Dedifferentiated amniotic fluid mesenchymal stem cell (primary cell): ENCODE measurements at regions not wholly inside any gene's neighbourhood (a gene's known extent, or its start where the extent isn't known, plus 50 kb on each side); places are given as distances from the start of the nearest gene placed in this dataset.

Experiments used
- DNase-seq: peaks from one replicate; pipeline ENCODE4 v3.0.0-alpha.2; 2016; ENCODE audit errors: extremely low spot score

DNA sequence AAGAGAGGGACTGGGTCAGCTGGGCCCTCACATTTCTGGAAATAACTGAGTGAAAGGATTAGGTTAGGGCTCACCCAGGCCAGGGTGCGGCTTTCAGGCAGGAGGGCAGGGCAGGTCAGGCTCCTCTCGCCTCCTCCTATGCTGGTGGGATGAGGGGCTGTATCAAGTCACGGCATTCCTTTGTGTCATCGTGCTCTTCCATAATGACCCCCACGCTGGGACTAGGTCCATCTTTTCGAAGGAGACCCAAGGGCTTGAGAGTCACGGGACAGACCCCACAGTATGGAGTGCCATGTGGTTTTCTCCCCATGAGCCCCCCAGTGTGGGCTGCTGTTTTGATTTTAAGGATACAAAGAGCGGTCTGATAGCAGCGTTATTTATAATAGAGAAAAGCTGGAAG is 137.8 kb upstream of the COPS8 start:
- no peak for DNase-seq

DNA sequence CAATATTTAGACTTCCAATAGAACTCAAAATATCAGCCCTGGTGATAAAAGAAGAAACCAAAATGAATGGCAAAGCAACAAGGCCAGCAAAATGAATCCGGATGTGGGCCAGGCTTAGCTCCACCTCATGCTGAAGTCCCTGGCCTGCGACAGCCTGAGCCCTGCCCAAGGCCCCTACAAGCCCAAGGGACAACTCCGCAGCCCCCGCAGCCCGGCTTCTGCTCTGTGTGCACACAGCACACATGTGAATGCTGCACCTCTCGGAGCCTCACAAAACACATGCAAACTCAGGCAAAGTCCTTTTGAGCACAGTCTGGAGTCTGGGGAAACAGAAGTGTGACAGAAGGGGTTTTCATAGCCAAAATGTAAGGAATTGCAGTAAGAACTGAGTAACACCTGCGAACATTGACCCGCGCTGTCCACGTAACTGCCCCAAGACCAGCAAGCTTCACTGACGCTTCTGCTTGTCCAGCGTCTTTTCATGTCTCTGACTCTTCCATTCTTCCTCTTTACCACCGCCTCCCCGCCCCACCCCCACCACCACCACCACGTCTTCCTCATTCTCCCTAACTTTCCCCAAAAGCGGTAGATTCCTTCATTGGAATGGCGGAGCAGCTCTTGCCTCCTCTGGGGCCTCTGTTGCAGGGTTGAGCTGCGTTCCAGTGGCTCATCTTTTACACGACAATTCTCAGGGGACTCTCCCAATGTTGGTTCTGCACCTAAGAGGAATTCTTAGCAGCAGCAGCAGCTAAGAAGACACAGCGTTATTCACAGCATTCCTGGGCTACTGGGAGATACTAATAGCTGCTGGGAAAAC is 136.4 kb upstream of the COPS8 start:
- DNase-seq = no peak

DNA sequence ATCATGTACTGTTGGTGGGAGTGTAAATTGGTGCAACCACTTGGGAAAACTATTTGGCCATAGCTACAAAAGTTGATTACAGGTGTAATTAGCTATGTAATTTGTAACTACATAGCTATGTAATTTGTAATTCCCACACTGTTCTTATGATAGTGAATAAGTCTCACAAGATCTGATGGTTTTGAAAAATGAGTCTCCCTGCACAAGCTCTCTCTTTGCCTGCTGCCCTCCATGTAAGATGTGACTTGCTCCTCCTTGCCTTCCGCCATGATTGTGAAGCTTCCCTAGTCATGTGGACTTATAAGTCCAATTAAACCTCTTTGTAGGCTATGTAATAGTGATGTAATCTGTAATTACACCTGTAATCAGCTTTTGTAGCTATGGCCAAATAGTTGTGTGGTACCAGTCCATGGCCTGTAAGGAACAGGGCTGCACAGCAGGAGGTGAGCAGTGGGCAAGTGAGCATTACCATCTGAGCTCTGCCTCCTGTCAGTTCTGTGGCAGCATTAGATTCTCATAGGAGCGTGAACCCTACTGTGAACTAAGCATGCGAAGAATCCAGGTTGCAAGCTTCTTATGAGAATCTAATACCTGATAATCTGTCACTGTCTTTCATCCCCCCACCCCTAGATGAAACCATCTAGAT is 133.7 kb upstream of the COPS8 start:
- DNase-seq = no peak

DNA sequence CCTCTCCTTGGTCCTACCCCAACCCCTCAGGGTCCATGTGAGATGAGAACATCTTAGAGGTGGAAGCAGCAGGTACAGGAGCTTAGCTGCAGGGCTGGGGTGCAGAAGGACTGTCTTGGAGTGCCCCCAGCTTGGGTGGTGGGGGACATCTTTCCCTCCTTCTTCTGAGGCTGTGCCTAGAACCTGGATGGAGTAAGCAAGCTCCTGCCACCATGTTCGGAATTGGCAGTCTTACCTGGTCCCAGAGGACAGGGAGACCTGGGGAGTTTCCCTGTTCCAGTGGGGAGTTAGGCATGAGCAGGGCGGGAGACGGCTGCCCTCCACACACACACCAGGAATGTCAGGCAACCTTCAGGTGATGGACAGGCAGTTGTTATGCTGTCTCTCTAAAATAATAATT is 131.0 kb upstream of the COPS8 start:
- no peak for DNase-seq

GRCh38 chr2:236955521-236956030 is 130.1 kb upstream of the COPS8 start:
- DNase-seq = no peak

GRCh38 chr2:236956031-236956618 is 129.6 kb upstream of the COPS8 start:
- DNase-seq = no peak

- no peak for DNase-seq
Observed at GRCh38 chr2:236956641-236957040, 129.0 kb upstream of the COPS8 start.

GRCh38 chr2:236959036-236959435 is 126.7 kb upstream of the COPS8 start:
- DNase-seq = no peak

DNA sequence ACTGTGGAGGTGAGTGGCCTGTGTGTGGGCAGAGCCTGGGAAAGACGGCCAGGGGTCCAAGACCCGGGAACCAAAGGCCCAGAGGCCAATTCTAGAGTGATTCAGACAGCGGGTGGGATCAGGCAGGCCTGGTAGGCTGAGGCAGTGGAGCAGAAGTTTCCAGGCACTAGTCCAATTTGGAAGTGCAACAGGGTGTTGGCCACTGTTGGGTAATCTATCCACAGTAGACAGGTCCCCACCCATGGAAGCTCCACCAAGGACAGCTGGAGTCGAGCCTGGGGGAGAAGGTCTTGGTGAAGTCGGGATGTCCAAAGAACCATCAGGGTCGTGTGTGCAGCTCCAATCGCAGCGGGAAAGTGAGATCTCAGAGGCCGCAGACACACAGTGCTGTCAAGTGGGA is 125.8 kb upstream of the COPS8 start:
- no peak for DNase-seq

- DNase-seq = no peak
Observed at GRCh38 chr2:236960531-236960930, 125.2 kb upstream of the COPS8 start.

- no peak for DNase-seq
Observed at GRCh38 chr2:236962816-236963215, 122.9 kb upstream of the COPS8 start.

GRCh38 chr2:236963631-236964182 is 122.0 kb upstream of the COPS8 start:
- no peak for DNase-seq

GRCh38 chr2:236964291-236964690 is 121.4 kb upstream of the COPS8 start:
- DNase-seq = no peak

- DNase-seq = no peak
Observed at GRCh38 chr2:236965021-236965840, 120.5 kb upstream of the COPS8 start.

- no peak for DNase-seq
Observed at GRCh38 chr2:236965841-236966096, 119.9 kb upstream of the COPS8 start.

DNA sequence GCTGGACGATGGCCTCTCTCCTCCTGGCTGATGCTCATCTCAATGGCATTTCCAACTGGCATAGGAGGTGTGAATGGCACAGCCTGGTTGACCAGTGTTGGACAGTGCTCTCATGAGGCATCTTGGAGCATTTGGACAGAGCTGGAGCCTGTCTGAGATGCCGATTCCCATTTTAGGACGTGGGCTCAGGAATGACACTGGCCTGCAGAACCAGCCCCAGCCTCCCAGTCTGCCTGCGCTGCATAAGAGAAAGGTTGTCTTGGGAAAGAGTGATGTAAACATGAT is 118.2 kb upstream of the COPS8 start:
- no peak for DNase-seq

- no peak for DNase-seq
Observed at GRCh38 chr2:236968101-236968879, 117.4 kb upstream of the COPS8 start.

- DNase-seq = no peak
Observed at GRCh38 chr2:236968880-236969534, 116.7 kb upstream of the COPS8 start.

GRCh38 chr2:236969767-236970655 is 115.7 kb upstream of the COPS8 start:
- no peak for DNase-seq

DNA sequence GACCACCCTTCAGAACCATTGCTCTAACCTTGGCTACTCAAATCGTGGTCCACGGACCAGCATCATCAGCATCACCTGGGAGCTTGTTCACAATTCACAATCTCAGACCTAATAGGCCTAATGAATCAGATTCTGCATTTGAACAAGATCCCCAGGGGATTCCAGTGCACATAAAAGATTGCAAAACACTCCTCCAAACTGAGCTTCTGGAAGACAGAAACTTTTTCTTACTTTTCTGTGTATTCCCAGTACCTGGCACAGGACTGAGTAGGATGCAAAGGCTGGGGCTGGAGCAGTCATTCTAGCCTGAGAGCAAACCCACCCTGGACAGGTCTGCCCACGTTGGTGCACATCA is 115.1 kb upstream of the COPS8 start:
- no peak for DNase-seq
